Upper lobe of left lung (tissue), 4 donors: ENCODE measurements at regions not wholly inside any gene's neighbourhood (a gene's known extent, or its start where the extent isn't known, plus 50 kb on each side); places are given as distances from the start of the nearest gene placed in this dataset.

Experiments used
- CTCF ChIP-seq, 6 experiments: fragments of 450-650 bp in 4 of 6; fragments of 200-600 bp in 2 of 6; sonication (generic) in 2 of 6; IDR thresholded peaks; one replicate each; pipeline ENCODE4 v1.5.1; 2016 to 2019; ENCODE audit warnings: antibody characterized with exemption in 6 of 6
- POLR2A ChIP-seq, 4 donors: fragments of 450-650 bp; IDR thresholded peaks; one replicate each; pipeline ENCODE4 v1.5.1; 2016 to 2017; ENCODE audit warnings: antibody characterized with exemption in 4 of 4, mild to moderate bottlenecking in 2 of 4
- POLR2AphosphoS5 ChIP-seq, 2 donors: sonication (generic); formaldehyde crosslinking; IDR thresholded peaks; one replicate each; pipeline ENCODE4 v1.5.1; 2017; ENCODE audit warnings: antibody characterized with exemption in 2 of 2

GRCh38 chr16:85324488-85324887 lies 212.2 kb upstream of the CIBAR2 start:
- TF ChIP-seq CTCF (IDR thresholded peaks at IDR 0.05) (no peak), POLR2A (IDR thresholded peaks at IDR 0.05) (no peak), POLR2AphosphoS5 (IDR thresholded peaks at IDR 0.05) (no peak)
